Breast epithelium (tissue), 4 donors: ENCODE measurements at regions not wholly inside any gene's neighbourhood (a gene's known extent, or its start where the extent isn't known, plus 50 kb on each side); places are given as distances from the start of the nearest gene placed in this dataset.

ENCODE experiments used
- DNase-seq, 2 donors: peaks; one replicate each; pipeline ENCODE4 v3.0.0-alpha.2; 2019; ENCODE audit warnings: low spot score in 2 of 2
- H3K27ac ChIP-seq, 2 donors: fragments of 200-600 bp; sonication (generic) in 1 of 2; one replicate each; pipeline ENCODE4 v1.5.1; 2016 to 2019; ENCODE audit warnings: mild to moderate bottlenecking in 1 of 2
- H3K27me3 ChIP-seq, 2 donors: fragments of 200-600 bp; sonication (generic) in 1 of 2; one replicate each; pipeline versions ENCODE4 v1.5.1 to v1.6.0; 2017 to 2019; ENCODE audit warnings: control low read depth in 1 of 2, mild to moderate bottlenecking in 1 of 2
- H3K36me3 ChIP-seq: fragments of 200-600 bp; one replicate; pipeline ENCODE4 v1.5.1; 2019
- H3K4me1 ChIP-seq, 2 donors: fragments of 200-600 bp; sonication (generic); one replicate each; pipeline ENCODE4 v1.5.1; 2016 to 2019; ENCODE audit warnings: control low read depth in 1 of 2
- H3K4me3 ChIP-seq, 3 donors: fragments of 200-600 bp; sonication (generic); 1 replicate in 2 of 3; 2 replicates in 1 of 3; pipeline ENCODE4 v1.5.1; 2016 to 2019; ENCODE audit warnings: mild to moderate bottlenecking in 3 of 3, moderate library complexity in 2 of 3
- H3K9me3 ChIP-seq, 2 donors: fragments of 200-600 bp; sonication (generic) in 1 of 2; one replicate each; pipeline ENCODE4 v1.5.1; 2016 to 2019; ENCODE audit warnings: control low read depth in 1 of 2
- CTCF ChIP-seq, 3 donors: fragments of 450-650 bp; IDR thresholded peaks; one replicate each; pipeline ENCODE4 v1.5.1; 2016 to 2017; ENCODE audit warnings: antibody characterized with exemption in 3 of 3, mild to moderate bottlenecking in 3 of 3, moderate library complexity in 3 of 3
- POLR2A ChIP-seq: fragments of 450-650 bp; IDR thresholded peaks from one replicate; pipeline ENCODE4 v1.6.1; 2016; ENCODE audit warnings: antibody characterized with exemption, mild to moderate bottlenecking, moderate library complexity
- POLR2AphosphoS5 ChIP-seq, 3 donors: sonication (generic); formaldehyde crosslinking; IDR thresholded peaks; one replicate each; pipeline ENCODE4 v1.6.1; 2017; ENCODE audit warnings: antibody characterized with exemption in 3 of 3
- intact Hi-C: fragments of 100-400 bp; cut with DNase I; formaldehyde crosslinking; loops from one replicate; pipeline ENCODE4 v1.15.1; 2023; ENCODE audit warnings: low total_unique reads

GRCh38 chr1:53402891-53403655 is 56.1 kb upstream of the DMRTB1 start:
- H3K4me3 ChIP-seq: no peak overlapping the region
- DNase-seq: no peak
- H3K27ac ChIP-seq: no peak overlapping the region
- intact Hi-C loops: no loop called here
- H3K9me3 ChIP-seq: no peaks in the 10 kb centered on the region
- peaks cover 0 to 2% of the 10 kb centered on the region in 2 donors for H3K27me3 ChIP-seq
- no peaks in the 10 kb centered on the region for H3K36me3 ChIP-seq
- H3K4me1 ChIP-seq: no peaks in the 10 kb centered on the region
- TF ChIP-seq POLR2A (no peak), CTCF (IDR thresholded peaks at IDR 0.05) (no peak), POLR2AphosphoS5 (IDR thresholded peaks at IDR 0.05) (no peak)

DNA sequence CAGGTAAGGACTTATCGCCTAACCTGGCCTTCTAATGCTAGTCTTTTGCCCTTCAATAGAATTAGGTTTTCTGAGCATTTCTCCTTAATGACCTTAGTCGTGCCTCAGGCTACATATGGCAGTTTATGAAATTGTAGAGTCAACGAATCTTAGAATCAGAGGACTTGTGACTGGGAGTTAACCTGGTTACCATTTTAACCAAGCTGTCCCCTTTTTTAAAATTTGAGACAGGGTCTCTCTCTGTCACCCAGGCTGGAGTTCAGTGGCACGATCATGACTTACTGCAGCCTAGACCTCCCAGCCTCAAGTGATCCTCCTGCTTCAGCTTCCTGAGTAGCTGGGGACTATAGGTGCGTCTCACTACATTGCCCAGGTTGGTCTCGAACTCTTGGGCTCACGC is 53.5 kb upstream of the DMRTB1 start:
- H3K4me1 ChIP-seq: no peaks in the 10 kb centered on the region
- no peak for DNase-seq
- intact Hi-C loops: no loop called here
- no peaks in the 10 kb centered on the region for H3K9me3 ChIP-seq
- no peak overlapping the region for H3K4me3 ChIP-seq
- peaks cover 0 to 16% of the 10 kb centered on the region in 2 donors for H3K27me3 ChIP-seq
- TF ChIP-seq CTCF (IDR thresholded peaks at IDR 0.05): no peak
- TF ChIP-seq POLR2A: no peak
- no peak for TF ChIP-seq POLR2AphosphoS5 (IDR thresholded peaks at IDR 0.05)
- H3K27ac ChIP-seq: no peak overlapping the region
- no peaks in the 10 kb centered on the region for H3K36me3 ChIP-seq

- H3K4me3 ChIP-seq: no peak overlapping the region
- no peaks in the 10 kb centered on the region for H3K36me3 ChIP-seq
- H3K4me1 ChIP-seq: no peaks in the 10 kb centered on the region
- intact Hi-C loops: no loop called here
- DNase-seq: no peak
- H3K9me3 ChIP-seq: no peaks in the 10 kb centered on the region
- peaks cover 0 to 16% of the 10 kb centered on the region in 2 donors for H3K27me3 ChIP-seq
- no peak for TF ChIP-seq CTCF (IDR thresholded peaks at IDR 0.05)
- TF ChIP-seq POLR2AphosphoS5 (IDR thresholded peaks at IDR 0.05): no peak
- TF ChIP-seq POLR2A: no peak
- no peak overlapping the region for H3K27ac ChIP-seq
Observed at GRCh38 chr1:53406551-53407235, 52.5 kb upstream of the DMRTB1 start.

DNA sequence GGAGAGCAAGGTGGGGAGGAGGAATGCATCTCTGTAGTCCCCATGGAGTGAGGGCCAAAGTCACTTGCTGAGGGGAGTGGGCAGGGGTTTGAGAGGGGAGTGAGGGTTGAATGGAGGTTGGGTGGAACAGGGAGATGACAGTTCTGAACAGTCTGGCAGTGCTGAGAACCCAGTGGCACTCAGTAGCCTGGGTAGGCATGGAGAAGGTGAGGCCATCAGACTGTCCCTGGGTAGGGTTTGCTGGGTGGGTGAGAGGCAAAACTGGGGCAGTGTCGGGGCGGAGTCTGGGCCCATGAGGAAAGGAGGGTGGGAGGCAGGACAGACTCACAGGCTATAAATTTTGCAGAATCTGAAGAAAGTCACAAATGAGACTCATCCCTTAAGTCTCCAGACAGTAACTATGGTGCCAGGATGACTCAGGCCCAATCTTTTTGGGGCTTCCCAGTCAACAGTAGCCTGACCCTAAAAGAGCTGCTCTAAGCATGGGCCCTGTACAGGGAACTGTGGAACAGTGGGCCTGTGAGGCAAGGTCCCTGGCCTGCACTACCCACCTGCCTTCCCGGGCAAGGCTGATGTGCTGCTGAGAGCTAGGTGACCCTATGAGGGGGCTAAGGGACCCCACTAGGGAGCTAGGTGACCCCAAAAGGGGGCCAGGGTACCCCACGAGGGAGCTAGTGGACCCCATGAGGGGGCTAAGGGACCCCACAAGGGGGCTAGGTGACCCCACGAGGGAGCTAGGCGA is 51.0 kb upstream of the DMRTB1 start:
- H3K9me3 ChIP-seq: no peaks in the 10 kb centered on the region
- H3K27ac ChIP-seq: no peak overlapping the region
- H3K4me1 ChIP-seq: no peaks in the 10 kb centered on the region
- no peak overlapping the region for H3K4me3 ChIP-seq
- TF ChIP-seq CTCF (IDR thresholded peaks at IDR 0.05) (no peak), POLR2AphosphoS5 (IDR thresholded peaks at IDR 0.05) (no peak), POLR2A (no peak)
- intact Hi-C loops: no loop called here
- no peaks in the 10 kb centered on the region for H3K36me3 ChIP-seq
- DNase-seq: no peak
- H3K27me3 ChIP-seq: peaks cover 0 to 16% of the 10 kb centered on the region in 2 donors

- H3K4me3 ChIP-seq: no peak overlapping the region
- H3K27ac ChIP-seq: no peak overlapping the region
- no peak for TF ChIP-seq POLR2AphosphoS5 (IDR thresholded peaks at IDR 0.05)
- TF ChIP-seq CTCF (IDR thresholded peaks at IDR 0.05): no peak
- TF ChIP-seq POLR2A: no peak
- DNase-seq: no peak
- intact Hi-C loops: no loop called here
- no peaks in the 10 kb centered on the region for H3K4me1 ChIP-seq
- H3K27me3 ChIP-seq: peaks cover 0 to 16% of the 10 kb centered on the region in 2 donors
- H3K9me3 ChIP-seq: no peaks in the 10 kb centered on the region
- H3K36me3 ChIP-seq: no peaks in the 10 kb centered on the region
Observed at GRCh38 chr1:53408755-53409129, 50.5 kb upstream of the DMRTB1 start.
